Astrocyte of the cerebellum (primary cell): ENCODE measurements at regions not wholly inside any gene's neighbourhood (a gene's known extent, or its start where the extent isn't known, plus 50 kb on each side); places are given as distances from the start of the nearest gene placed in this dataset.

Experiments used
- DNase-seq: peaks from one replicate; pipeline ENCODE4 v3.0.0-alpha.2; 2011; ENCODE audit warnings: low read depth
- H3K4me3 ChIP-seq: 2 replicates; pipeline ENCODE4 v1.5.1; 2011; ENCODE audit warnings: mild to moderate bottlenecking, low read depth, low read length, moderate library complexity
- in situ Hi-C: cut with HindIII; loops from 2 replicates; pipeline ENCODE4 v1.10.0; 2017; ENCODE audit warnings: low sequenced_read_pairs
- TF ChIP-seq, protein P1 (sequence below): IDR thresholded peaks from 2 replicates; pipeline ENCODE4 v1.5.1; 2012; ENCODE audit warnings: low read length, low read depth, moderate library complexity, mild to moderate bottlenecking; ENCODE audit errors: missing control alignments

- no peak overlapping the region for H3K4me3 ChIP-seq
- in situ Hi-C loops = no loop called here
- no peak for DNase-seq
- TF ChIP-seq, protein P1, sequence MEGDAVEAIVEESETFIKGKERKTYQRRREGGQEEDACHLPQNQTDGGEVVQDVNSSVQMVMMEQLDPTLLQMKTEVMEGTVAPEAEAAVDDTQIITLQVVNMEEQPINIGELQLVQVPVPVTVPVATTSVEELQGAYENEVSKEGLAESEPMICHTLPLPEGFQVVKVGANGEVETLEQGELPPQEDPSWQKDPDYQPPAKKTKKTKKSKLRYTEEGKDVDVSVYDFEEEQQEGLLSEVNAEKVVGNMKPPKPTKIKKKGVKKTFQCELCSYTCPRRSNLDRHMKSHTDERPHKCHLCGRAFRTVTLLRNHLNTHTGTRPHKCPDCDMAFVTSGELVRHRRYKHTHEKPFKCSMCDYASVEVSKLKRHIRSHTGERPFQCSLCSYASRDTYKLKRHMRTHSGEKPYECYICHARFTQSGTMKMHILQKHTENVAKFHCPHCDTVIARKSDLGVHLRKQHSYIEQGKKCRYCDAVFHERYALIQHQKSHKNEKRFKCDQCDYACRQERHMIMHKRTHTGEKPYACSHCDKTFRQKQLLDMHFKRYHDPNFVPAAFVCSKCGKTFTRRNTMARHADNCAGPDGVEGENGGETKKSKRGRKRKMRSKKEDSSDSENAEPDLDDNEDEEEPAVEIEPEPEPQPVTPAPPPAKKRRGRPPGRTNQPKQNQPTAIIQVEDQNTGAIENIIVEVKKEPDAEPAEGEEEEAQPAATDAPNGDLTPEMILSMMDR = no peak
These were observed 425.9 kb upstream of the SLC8A1 start for GRCh38 chr2:40877734-40878288.

DNA sequence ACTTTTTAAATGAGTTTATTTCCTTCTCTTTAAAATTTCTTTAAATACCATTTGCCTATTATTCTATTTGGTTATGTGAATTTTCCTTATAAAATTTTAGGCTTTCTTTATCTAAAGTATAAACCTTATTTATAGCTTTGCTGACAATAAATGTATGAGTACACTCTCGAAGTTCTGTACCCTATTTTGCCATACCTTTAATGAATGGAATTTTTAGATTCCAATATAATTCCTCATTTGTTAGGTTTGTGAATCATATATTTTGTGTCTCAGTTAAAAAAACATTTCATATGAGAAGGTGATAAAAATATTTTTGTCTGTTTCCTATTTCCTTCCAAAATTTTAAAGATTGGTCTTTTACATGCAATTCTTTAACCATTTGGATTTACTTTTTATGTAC lies 427.4 kb upstream of the SLC8A1 start:
- in situ Hi-C loops = no loop called here
- DNase-seq = no peak
- TF ChIP-seq, protein P1 = no peak
- H3K4me3 ChIP-seq = no peak overlapping the region

DNA sequence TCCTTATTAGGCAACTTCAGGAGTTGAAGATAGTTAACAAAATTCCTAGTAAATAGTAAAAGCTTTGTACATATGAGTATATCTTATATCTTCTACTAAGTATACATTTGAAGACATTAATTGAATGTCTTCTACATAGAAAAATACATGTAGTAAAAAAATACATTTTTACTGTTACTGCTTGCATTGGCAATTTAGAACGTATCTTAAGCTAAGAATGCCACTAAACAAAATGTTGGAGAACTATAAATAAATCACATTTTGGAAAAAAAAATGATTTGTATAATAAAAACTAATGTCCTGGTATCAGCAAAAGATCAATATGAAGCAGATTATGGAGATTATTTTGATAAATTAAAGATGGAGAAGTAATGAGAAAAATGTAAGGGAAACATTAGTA lies 434.2 kb upstream of the SLC8A1 start:
- TF ChIP-seq, protein P1 = no peak
- in situ Hi-C loops = no loop called here

GRCh38 chr2:40886655-40887054 lies 434.8 kb upstream of the SLC8A1 start:
- no peak for DNase-seq
- TF ChIP-seq, protein P1 = no peak
- H3K4me3 ChIP-seq = no peak overlapping the region
- in situ Hi-C loops = no loop called here

More for the DNA sequence above, 434.2 kb upstream of the SLC8A1 start:
- DNase-seq = no peak
- H3K4me3 ChIP-seq = no peak overlapping the region

- TF ChIP-seq, protein P1 = no peak
- no peak overlapping the region for H3K4me3 ChIP-seq
- in situ Hi-C loops = no loop called here
- DNase-seq = no peak
These were observed 444.5 kb upstream of the SLC8A1 start for GRCh38 chr2:40896358-40896757.

GRCh38 chr2:40914666-40915065 lies 462.8 kb upstream of the SLC8A1 start:
- in situ Hi-C loops = no loop called here
- no peak overlapping the region for H3K4me3 ChIP-seq
- TF ChIP-seq, protein P1 = no peak
- DNase-seq = no peak
